RCC 7860 (cell line): ENCODE measurements at regions not wholly inside any gene's neighbourhood (a gene's known extent, or its start where the extent isn't known, plus 50 kb on each side); places are given as distances from the start of the nearest gene placed in this dataset.

Experiments
- DNase-seq: peaks from one replicate; pipeline ENCODE4 v3.0.0-alpha.2; 2015; ENCODE audit warnings: low spot score
- FAIRE-seq: peaks from 2 replicates; lab custom pipeline; 2012; peaks lifted over from hg19 to GRCh38; lab: Jason Lieb, UNC

DNA sequence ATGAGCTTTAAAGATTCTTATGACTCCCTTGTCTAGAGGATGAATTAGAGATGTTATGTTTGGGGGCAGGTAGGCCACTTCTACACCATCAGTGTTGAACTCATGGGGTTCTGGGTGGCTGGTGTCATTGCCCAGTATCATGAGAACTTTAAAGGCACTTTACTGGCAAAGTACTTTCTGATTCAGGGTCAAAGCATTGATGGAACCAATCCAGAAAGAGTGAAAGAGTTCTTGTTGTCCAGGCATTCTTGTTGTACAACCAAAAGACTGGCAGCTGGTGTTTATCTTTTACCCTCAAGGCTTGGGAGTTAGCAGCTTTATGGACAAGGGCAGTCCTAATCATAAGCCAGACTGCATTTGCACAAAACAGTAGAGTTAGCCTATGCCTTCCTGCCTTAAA lies 673.0 kb downstream of the USP25 start:
- FAIRE-seq: no peak

GRCh38 chr21:16404776-16405175 lies 675.0 kb downstream of the USP25 start:
- FAIRE-seq: no peak

More for the DNA sequence above, 673.0 kb downstream of the USP25 start:
- DNase-seq: no peak

GRCh38 chr21:16406355-16406754 lies 676.6 kb downstream of the USP25 start:
- DNase-seq (no peak), FAIRE-seq (no peak)

More at GRCh38 chr21:16404776-16405175, 675.0 kb downstream of the USP25 start:
- no peak for DNase-seq

GRCh38 chr21:16407403-16408240 lies 677.8 kb downstream of the USP25 start:
- no peak for FAIRE-seq
- no peak for DNase-seq

GRCh38 chr21:16408280-16408679 lies 678.5 kb downstream of the USP25 start:
- FAIRE-seq: no peak
- no peak for DNase-seq

DNA sequence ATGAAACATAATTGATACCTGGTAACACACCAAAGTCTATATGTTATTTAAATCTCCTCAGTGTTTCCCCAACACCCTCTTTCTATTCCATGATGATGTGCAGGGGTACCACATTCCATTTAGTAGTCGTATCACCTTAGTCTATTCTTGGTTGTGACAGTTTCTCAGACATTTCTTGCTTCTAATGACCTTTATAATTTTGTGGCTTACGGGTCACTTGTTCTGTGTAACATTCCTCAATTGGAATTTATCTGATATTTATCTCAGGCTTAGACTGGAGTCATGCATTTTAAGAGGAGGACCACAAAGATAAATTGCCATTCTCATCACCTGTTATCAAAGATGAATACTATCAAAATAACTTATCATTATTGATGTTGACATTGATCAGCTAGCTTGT lies 679.6 kb downstream of the USP25 start:
- DNase-seq (no peak), FAIRE-seq (no peak)

- DNase-seq (no peak), FAIRE-seq (no peak)
These were observed 688.4 kb downstream of the USP25 start for GRCh38 chr21:16418226-16418625.

DNA sequence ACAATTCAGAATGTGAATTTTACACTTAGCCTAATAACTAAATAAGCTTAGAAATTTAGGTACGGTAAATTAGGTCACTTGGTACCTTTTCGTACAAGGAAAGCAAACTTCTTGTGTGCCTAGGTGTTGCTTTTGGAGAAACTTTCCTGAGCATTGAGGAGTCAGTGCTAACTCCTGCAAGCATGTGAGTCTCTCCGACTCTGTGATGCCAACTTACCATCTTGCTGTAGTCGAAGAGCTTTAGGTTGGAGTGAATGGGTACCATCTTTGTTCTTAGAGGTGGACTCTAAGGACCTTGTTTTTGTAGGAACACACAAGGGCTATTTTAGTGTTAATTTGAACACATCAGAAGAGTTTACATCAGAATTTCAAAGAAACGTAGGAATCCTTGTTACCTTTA lies 688.9 kb downstream of the USP25 start:
- no peak for FAIRE-seq
- DNase-seq: no peak

GRCh38 chr21:16419188-16419921 lies 689.6 kb downstream of the USP25 start:
- FAIRE-seq (no peak), DNase-seq (no peak)

DNA sequence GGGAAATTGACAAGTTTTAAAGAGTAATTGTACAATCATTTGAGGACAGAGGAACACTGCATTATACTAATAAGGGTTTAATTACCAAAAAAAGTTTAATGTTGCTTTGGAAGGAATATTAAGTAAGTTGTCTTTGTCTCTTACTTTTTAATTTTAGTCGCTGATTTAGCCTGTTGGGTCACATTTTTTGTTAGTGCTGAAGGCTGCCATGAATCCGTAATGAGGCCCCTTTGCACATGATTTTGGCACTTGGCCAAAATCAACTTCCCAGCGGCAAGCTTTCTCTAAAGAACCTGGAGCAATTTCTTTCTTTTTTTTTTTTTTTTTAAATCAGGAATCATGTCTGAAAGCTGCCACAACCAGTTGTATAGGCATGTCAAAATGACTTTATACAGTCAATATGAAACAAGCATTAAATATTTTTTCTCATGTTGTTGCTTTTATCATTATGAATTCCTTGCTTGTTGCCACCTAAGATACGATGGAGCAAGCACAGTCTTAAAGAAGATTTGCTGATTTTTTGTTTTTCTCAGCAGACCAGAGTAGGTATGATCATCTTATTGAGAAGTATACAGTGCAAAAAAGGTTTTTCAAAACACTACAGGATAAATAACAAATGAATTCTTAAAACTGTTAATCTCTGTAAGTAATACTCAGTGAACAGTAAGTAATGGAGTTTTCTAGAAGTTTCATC lies 690.4 kb downstream of the USP25 start:
- FAIRE-seq: no peak

DNA sequence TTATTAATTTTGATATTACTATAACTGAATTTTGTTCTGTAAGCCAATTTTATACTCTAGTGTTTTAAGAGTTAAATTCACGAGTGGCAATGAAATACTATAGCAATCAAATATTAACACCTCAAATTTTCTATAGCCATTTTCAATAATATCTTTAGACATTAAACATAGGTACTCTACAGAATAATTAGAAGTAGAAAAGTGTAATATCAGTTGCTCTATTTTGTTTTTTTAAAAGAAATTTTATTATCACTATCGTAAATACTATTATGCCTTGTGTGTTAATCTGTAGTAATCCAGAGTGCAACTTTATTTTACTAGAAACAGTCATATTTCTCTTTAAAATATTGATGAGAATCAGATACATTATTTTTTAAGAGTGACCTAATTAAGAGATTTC lies 691.2 kb downstream of the USP25 start:
- DNase-seq (no peak), FAIRE-seq (no peak)

More for the DNA sequence above, 690.4 kb downstream of the USP25 start:
- DNase-seq: no peak

- FAIRE-seq: no peak
- DNase-seq: no peak
These were observed 692.2 kb downstream of the USP25 start for GRCh38 chr21:16421965-16422364.

GRCh38 chr21:16422702-16423101 lies 692.9 kb downstream of the USP25 start:
- no peak for DNase-seq
- FAIRE-seq: no peak

GRCh38 chr21:16423921-16424320 lies 694.1 kb downstream of the USP25 start:
- FAIRE-seq: no peak
- DNase-seq: no peak

- DNase-seq (no peak), FAIRE-seq (no peak)
These were observed 694.6 kb downstream of the USP25 start for GRCh38 chr21:16424331-16424751.

GRCh38 chr21:16425376-16425775 lies 695.6 kb downstream of the USP25 start:
- DNase-seq (no peak), FAIRE-seq (no peak)

DNA sequence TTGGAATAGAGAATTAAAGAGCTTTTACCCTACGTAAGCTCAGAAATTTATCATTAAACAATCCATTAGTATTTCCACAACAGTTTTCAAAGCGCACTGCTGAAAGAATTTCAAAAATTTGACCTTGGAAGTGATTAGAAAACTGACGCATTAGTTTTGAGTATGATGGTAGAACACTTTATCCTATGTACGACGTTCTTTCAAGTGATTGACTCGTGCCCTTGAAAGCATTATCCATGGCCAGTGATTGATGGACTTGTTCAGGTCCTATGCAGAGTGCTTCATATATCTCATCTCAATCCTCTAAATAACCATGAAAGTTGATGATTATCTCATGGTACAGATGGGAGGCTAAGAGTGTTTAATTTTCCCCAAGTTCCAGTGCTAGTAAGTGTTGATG lies 697.2 kb downstream of the USP25 start:
- no peak for FAIRE-seq
- no peak for DNase-seq

- DNase-seq: no peak
- FAIRE-seq: no peak
These were observed 697.9 kb downstream of the USP25 start for GRCh38 chr21:16427587-16428087.

- DNase-seq (no peak), FAIRE-seq (no peak)
These were observed 707.8 kb downstream of the USP25 start for GRCh38 chr21:16437586-16437985.

- no peak for DNase-seq
- FAIRE-seq: no peak
These were observed 709.0 kb downstream of the USP25 start for GRCh38 chr21:16438761-16439160.

GRCh38 chr21:16441789-16442188 lies 712.0 kb downstream of the USP25 start:
- FAIRE-seq: no peak
- DNase-seq: no peak
